K562 (cell line): ENCODE measurements at regions not wholly inside any gene's neighbourhood (a gene's known extent, or its start where the extent isn't known, plus 50 kb on each side); places are given as distances from the start of the nearest gene placed in this dataset.

Experiments used
- ATAC-seq: fragments of 200-7000 bp; cut with Tn5 transposase; 3 replicates; pipeline ENCODE4 v1.9.1; 2020; ENCODE audit warnings: moderate library complexity
- BruUV-seq: library from RNA; stranded (reverse); fragments of 400-500 nt; replicated peaks from 2 replicates; lab custom pipeline; 2021; lab: Mats Ljungman, UMichigan
- CTCF ChIA-PET: fragments of 300-600 bp; formaldehyde crosslinking; extraction: SDS; loops from one replicate; lab custom pipeline; 2021; ENCODE audit warnings: low intra/inter-chr PET ratio; lab: Yijun Ruan, JAX
- POLR2A ChIA-PET: fragments of 300-600, 350-650 bp; sonication (Branson Sonifier 250); formaldehyde crosslinking; extraction: SDS; loops from one replicate; lab custom pipeline; 2021; ENCODE audit warnings: antibody characterized with exemption, inconsistent platforms; lab: Yijun Ruan, JAX
- DNase-seq, 4 experiments: peaks; one replicate each; pipeline versions ENCODE4 v3.0.0 to v3.0.0-alpha.2; 2011 to 2018; ENCODE audit warnings: low spot score in 3 of 4, mixed read lengths in 3 of 4; ENCODE audit errors: extremely low read depth in 1 of 4
- FAIRE-seq: peaks from 2 replicates; lab custom pipeline; 2011; peaks lifted over from hg19 to GRCh38; lab: Jason Lieb, UNC
- H2AFZ ChIP-seq: 2 replicates; pipeline ENCODE4 v1.6.0; 2011; ENCODE audit warnings: low read depth, low read length, control low read depth, inconsistent platforms
- H3K27ac ChIP-seq: fragments of 200-600 bp; 3 replicates; pipeline ENCODE4 v1.8.0; 2011; ENCODE audit warnings: low read depth, mild to moderate bottlenecking, control low read depth, inconsistent platforms, low read length, moderate library complexity, mixed read lengths; ENCODE audit errors: extremely low read depth
- H3K27me3 ChIP-seq, 2 experiments: fragments of 300-600 bp in 1 of 2; 2 replicates in 1 of 2; 3 replicates in 1 of 2; pipeline versions ENCODE4 v1.6.0 to v1.8.0; 2011; ENCODE audit warnings: inconsistent platforms in 2 of 2, low read length in 2 of 2, mild to moderate bottlenecking in 1 of 2, mixed read lengths in 1 of 2, moderate library complexity in 1 of 2; ENCODE audit not compliant: control insufficient read depth in 2 of 2, insufficient read depth in 2 of 2
- H3K36me3 ChIP-seq: fragments of 300-600 bp; 3 replicates; pipeline ENCODE4 v1.8.0; 2011; ENCODE audit warnings: mild to moderate bottlenecking, low read length, inconsistent platforms; ENCODE audit not compliant: control insufficient read depth, insufficient read depth
- H3K4me1 ChIP-seq, 2 experiments: fragments of 200-600 bp in 1 of 2; replicated peaks in 1 of 2; 2 replicates in 1 of 2; 3 replicates in 1 of 2; pipeline versions ENCODE4 v1.5.1 to v1.8.0; 2011; ENCODE audit warnings: inconsistent platforms in 2 of 2, low read length in 2 of 2, mild to moderate bottlenecking in 1 of 2, mixed read lengths in 1 of 2, moderate library complexity in 1 of 2; ENCODE audit not compliant: control insufficient read depth in 2 of 2, insufficient read depth in 2 of 2
- H3K4me2 ChIP-seq: 2 replicates; pipeline ENCODE4 v1.6.1; 2011; ENCODE audit warnings: low read length, control low read depth, inconsistent platforms, mixed read lengths; ENCODE audit not compliant: insufficient read depth
- H3K4me3 ChIP-seq: fragments of 200-600 bp; sonication (generic), shearing (Covaris generic); 2 replicates; pipeline ENCODE4 v1.5.1; 2016; ENCODE audit warnings: control low read depth, inconsistent platforms
- H3K79me2 ChIP-seq: fragments of 200-600 bp; 3 replicates; pipeline ENCODE4 v1.8.0; 2011; ENCODE audit warnings: low read length, inconsistent platforms; ENCODE audit not compliant: control insufficient read depth, insufficient read depth
- H3K9ac ChIP-seq, 2 experiments: 2 replicates each; pipeline versions ENCODE4 v1.6.0 to v1.6.1; 2011; ENCODE audit warnings: low read depth in 2 of 2, low read length in 2 of 2, control low read depth in 1 of 2, inconsistent platforms in 1 of 2, mild to moderate bottlenecking in 1 of 2, mixed read lengths in 1 of 2; ENCODE audit not compliant: insufficient read depth in 1 of 2
- H3K9me1 ChIP-seq: one replicate; pipeline ENCODE4 v1.6.0; 2011; ENCODE audit warnings: inconsistent platforms, mild to moderate bottlenecking, low read length, moderate library complexity; ENCODE audit not compliant: control insufficient read depth, insufficient read depth
- H3K9me3 ChIP-seq: replicated peaks from 2 replicates; pipeline ENCODE4 v1.5.1; 2011; ENCODE audit warnings: low read depth, low read length, inconsistent platforms; ENCODE audit not compliant: control insufficient read depth, insufficient read depth
- H4K20me1 ChIP-seq: replicated peaks from 2 replicates; pipeline ENCODE4 v1.6.1; 2011; ENCODE audit warnings: low read length, inconsistent platforms, mixed read lengths; ENCODE audit not compliant: control insufficient read depth, insufficient read depth
- ATF7 ChIP-seq: fragments of 450-650 bp; IDR thresholded peaks from 2 replicates; pipeline ENCODE4 v1.7.1; 2014; ENCODE audit warnings: mild to moderate bottlenecking, moderate library complexity
- KDM1A ChIP-seq, 2 experiments: fragments of 450-650 bp; IDR thresholded peaks; 2 replicates each; pipeline ENCODE4 v1.6.1; 2016; ENCODE audit warnings: mild to moderate bottlenecking in 2 of 2
- RAD21 ChIP-seq, 2 experiments: fragments of 250-450 bp in 1 of 2; fragments of 450-650 bp in 1 of 2; sonication (Bioruptor Pico) in 1 of 2; formaldehyde crosslinking in 1 of 2; IDR thresholded peaks in 1 of 2; conservative IDR thresholded peaks in 1 of 2; 2 replicates each; pipeline versions ENCODE4 v1.4.0 to v1.8.0; 2020 to 2022; ENCODE audit warnings: mild to moderate bottlenecking in 2 of 2, moderate library complexity in 1 of 2
- WGBS: fragments of 100-300 bp; shearing (Covaris generic); methylation state at CpG from one replicate; pipeline ENCODE4 v1.1.6; 2016; ENCODE audit warnings: low coverage, mixed read lengths; ENCODE audit not compliant: insufficient coverage; ENCODE audit errors: missing lambda C conversion rate; 5-methylcytosine and 5-hydroxymethylcytosine counted together
- in situ Hi-C: fragments of 300-500 bp; cut with MboI; formaldehyde crosslinking; loops from 4 replicates; pipeline ENCODE4 v1.15.0; 2018; ENCODE audit warnings: inconsistent platforms, mixed read lengths
- intact Hi-C: fragments of 100-400 bp; cut with micrococcal nuclease; formaldehyde crosslinking; loops from 2 replicates; pipeline ENCODE4 v1.14.2; 2022
- TF ChIP-seq, protein P1 (sequence below): sonication (generic); formaldehyde crosslinking; IDR thresholded peaks from 2 replicates; pipeline ENCODE4 v1.8.0; 2022; ENCODE audit warnings: mild to moderate bottlenecking, missing genetic modification reagents

DNA sequence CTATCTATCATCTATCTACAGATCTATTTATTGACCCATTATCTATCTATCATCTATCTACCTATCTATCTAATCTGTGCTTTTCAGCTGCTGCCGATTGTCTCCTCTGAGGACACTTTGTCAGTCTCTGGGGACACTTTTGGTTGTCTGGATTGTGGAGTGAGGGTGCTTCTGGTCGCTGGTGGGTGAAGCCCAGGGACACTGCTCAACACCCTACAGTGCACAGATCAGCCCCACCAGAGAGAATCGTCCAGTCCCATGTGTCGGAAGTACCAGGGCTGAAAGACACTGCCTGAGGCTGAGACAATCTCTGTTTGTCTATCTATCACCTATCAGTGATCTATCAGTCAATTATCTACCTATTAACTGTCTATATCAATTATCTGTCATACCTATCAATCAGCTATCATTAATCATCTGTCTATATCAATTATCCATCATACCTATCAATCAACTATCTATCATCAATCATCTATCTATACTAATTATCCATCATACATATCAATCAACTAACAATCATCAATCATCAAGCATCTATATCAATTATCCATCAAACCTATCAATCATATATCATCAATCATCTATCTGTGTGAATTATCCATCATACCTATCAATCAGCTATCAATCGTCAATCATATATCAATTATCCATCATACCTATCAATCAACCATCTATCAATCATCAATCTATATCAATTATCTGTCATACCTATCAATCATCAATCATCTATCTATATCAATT, 70.0 kb upstream of the PPP2R3B start:
- Histone ChIP-seq H2AFZ (no peak overlapping the region), H3K9ac (no peak overlapping the region), H3K79me2 (no peaks in the 10 kb centered on the region), H3K4me3 (no peak overlapping the region), H3K36me3 (no peaks in the 10 kb centered on the region), H3K27ac (no peak overlapping the region), H3K4me1 (no peaks in the 10 kb centered on the region), H4K20me1 (no peaks in the 10 kb centered on the region), H3K4me2 (no peak overlapping the region), H3K9me3 (0 out of 2 replicates have a peak, but pooled peaks cover 2% of the 10 kb centered on the region)
- no TSS peak for BruUV-seq
- intact Hi-C loops: no loop called here
- in situ Hi-C loops: no loop called here
- CTCF ChIA-PET: no interaction called here
- 45% methylated on average over 4 of the region's 5 CpGs for WGBS
- no peak for DNase-seq
- TF ChIP-seq KDM1A (IDR thresholded peaks at IDR 0.05) (no peak), RAD21 (CRISPR knock-in tag; conservative IDR thresholded peaks at IDR 0.05 in 1 of 2, IDR thresholded peaks at IDR 0.05 in 1 of 2) (no peak), ATF7 (no peak)
- TF ChIP-seq, protein P1, sequence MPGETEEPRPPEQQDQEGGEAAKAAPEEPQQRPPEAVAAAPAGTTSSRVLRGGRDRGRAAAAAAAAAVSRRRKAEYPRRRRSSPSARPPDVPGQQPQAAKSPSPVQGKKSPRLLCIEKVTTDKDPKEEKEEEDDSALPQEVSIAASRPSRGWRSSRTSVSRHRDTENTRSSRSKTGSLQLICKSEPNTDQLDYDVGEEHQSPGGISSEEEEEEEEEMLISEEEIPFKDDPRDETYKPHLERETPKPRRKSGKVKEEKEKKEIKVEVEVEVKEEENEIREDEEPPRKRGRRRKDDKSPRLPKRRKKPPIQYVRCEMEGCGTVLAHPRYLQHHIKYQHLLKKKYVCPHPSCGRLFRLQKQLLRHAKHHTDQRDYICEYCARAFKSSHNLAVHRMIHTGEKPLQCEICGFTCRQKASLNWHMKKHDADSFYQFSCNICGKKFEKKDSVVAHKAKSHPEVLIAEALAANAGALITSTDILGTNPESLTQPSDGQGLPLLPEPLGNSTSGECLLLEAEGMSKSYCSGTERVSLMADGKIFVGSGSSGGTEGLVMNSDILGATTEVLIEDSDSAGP (CRISPR knock-in tag): no peak
- TF ChIP-seq, all 486 proteins: peak for 0
- FAIRE-seq (no peak), ATAC-seq (no peak)
- POLR2A ChIA-PET: no interaction called here
- peaks cover 2 to 12% of the 10 kb centered on the region in 2 experiments; a peak in 3 of 5 replicates for H3K27me3 ChIP-seq
- H3K9me1 ChIP-seq: no peaks in the 10 kb centered on the region
